ENCODE measurements at regions not wholly inside any gene's neighbourhood (a gene's known extent, or its start where the extent isn't known, plus 50 kb on each side); places are given as distances from the start of the nearest gene placed in this dataset.
"Not testable (repeated sequence)": the region's sequence is repeated elsewhere in the genome, so short reads cannot be mapped to it uniquely, and the experiment has no call there.

- H3K36me3 Mint-ChIP-seq: no peaks in the 10 kb centered on the region
- H3K27ac Mint-ChIP-seq: no peak overlapping the region
- ATAC-seq (no peak), DNase-seq (ENCODE audit: low spot score in 2 of 2) (no peak)
- H3K4me3 Mint-ChIP-seq: no peak overlapping the region
- no peaks in the 10 kb centered on the region for H3K4me1 Mint-ChIP-seq
- H3K9me3 Mint-ChIP-seq: no peaks in the 10 kb centered on the region
Observed at GRCh38 chr2:128605421-128605820, 286.8 kb upstream of the HS6ST1 start.

DNA sequence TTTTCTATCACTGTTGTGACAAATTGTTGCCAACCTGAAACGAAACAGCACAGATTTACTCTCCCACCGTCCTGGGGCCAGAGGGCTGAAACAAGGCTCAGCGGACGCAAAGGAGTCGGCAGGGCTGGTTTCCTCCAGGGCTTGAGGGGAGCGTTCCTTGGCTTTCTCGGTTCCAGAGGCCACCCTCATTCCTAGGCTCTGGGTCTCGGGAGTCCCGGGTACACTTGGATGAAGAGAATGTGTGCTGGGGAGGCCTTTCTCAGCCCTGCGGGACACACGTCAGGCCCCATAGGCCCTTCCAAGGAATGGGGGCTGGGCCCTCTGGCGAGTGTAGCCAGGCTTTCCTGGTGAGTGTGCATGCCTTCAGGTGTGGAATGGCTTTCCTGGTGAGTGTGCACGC, 287.3 kb upstream of the HS6ST1 start:
- Mint-ChIP-seq H3K4me1 (no peaks in the 10 kb centered on the region), H3K36me3 (no peaks in the 10 kb centered on the region), H3K4me3 (no peak overlapping the region), H3K27ac (no peak overlapping the region), H3K9me3 (no peaks in the 10 kb centered on the region)
- ATAC-seq: no peak
- DNase-seq (ENCODE audit: low spot score in 2 of 2): no peak

GRCh38 chr2:128606837-128607236, 288.2 kb upstream of the HS6ST1 start:
- Mint-ChIP-seq H3K36me3 (no peaks in the 10 kb centered on the region), H3K27ac (no peak overlapping the region), H3K9me3 (no peaks in the 10 kb centered on the region), H3K4me1 (no peaks in the 10 kb centered on the region), H3K4me3 (no peak overlapping the region)
- DNase-seq (ENCODE audit: low spot score in 2 of 2) (no peak), ATAC-seq (no peak)

DNA sequence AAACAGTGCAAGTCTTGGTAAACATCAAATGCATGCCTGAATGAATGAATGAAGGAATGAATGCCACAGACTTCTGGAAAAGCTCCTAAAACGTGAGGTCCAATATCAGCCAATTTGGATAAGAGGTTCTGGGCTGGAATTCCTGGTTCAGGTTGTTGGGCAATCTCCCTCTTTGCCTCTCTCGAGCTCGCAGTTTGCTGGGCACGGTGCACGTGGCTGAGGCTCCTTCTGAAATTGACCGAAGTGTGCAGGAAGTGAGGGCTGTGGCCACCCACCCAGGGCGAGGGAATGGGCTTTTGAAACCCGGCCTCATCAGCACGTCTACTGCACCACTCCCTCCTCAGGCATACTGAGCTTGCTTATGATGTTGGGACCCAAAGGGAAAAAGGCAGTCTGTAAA, 288.8 kb upstream of the HS6ST1 start:
- H3K4me1 Mint-ChIP-seq: no peaks in the 10 kb centered on the region
- no peaks in the 10 kb centered on the region for H3K9me3 Mint-ChIP-seq
- no peak overlapping the region for H3K4me3 Mint-ChIP-seq
- no peak for DNase-seq (ENCODE audit: low spot score in 2 of 2)
- H3K36me3 Mint-ChIP-seq: no peaks in the 10 kb centered on the region
- ATAC-seq: no peak
- H3K27ac Mint-ChIP-seq: no peak overlapping the region

DNA sequence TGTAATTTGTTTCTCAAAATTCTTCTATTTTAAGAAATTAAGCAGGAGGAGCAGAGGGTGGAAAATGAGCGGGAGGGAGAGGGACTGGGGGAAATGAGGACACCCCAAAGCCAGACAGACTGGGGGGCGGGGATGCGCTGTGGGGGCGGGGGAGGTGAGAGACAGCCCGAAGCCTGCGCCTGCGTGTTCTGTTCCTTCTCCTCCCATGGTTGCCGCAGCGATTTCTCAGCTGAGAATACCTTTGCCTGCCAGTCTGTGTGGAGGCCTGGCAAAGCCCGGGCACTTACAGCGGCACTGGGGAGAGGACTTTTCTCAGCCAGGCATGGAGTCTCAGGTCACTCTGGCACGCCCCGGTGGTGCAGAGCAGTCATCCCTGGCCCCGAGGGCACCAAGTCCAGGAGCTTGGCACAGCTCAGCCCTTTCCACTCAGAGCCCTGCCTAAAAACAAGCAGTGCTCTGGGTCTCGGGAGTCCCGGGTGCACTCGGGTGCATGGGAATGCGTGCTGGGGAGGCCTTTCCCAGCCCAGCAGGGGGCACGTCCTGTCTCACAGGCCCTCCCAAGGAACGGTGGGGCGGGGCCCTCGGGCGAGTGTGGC, 289.3 kb upstream of the HS6ST1 start:
- H3K36me3 Mint-ChIP-seq: no peaks in the 10 kb centered on the region
- no peaks in the 10 kb centered on the region for H3K4me1 Mint-ChIP-seq
- H3K27ac Mint-ChIP-seq: no peak overlapping the region
- DNase-seq (ENCODE audit: low spot score in 2 of 2) (no peak), ATAC-seq (no peak)
- H3K4me3 Mint-ChIP-seq: no peak overlapping the region
- no peaks in the 10 kb centered on the region for H3K9me3 Mint-ChIP-seq

GRCh38 chr2:128608921-128609880, 290.5 kb upstream of the HS6ST1 start:
- no peaks in the 10 kb centered on the region for H3K36me3 Mint-ChIP-seq
- no peaks in the 10 kb centered on the region for H3K4me1 Mint-ChIP-seq
- H3K9me3 Mint-ChIP-seq: no peaks in the 10 kb centered on the region
- DNase-seq (ENCODE audit: low spot score in 2 of 2): no peak
- H3K27ac Mint-ChIP-seq: no peak overlapping the region
- ATAC-seq: no peak
- no peak overlapping the region for H3K4me3 Mint-ChIP-seq

GRCh38 chr2:128610496-128610895, 291.8 kb upstream of the HS6ST1 start:
- Mint-ChIP-seq H3K36me3 (no peaks in the 10 kb centered on the region), H3K4me1 (no peaks in the 10 kb centered on the region), H3K9me3 (no peaks in the 10 kb centered on the region), H3K4me3 (no peak overlapping the region), H3K27ac (no peak overlapping the region)
- ATAC-seq: no peak
- DNase-seq (ENCODE audit: low spot score in 2 of 2): no peak

DNA sequence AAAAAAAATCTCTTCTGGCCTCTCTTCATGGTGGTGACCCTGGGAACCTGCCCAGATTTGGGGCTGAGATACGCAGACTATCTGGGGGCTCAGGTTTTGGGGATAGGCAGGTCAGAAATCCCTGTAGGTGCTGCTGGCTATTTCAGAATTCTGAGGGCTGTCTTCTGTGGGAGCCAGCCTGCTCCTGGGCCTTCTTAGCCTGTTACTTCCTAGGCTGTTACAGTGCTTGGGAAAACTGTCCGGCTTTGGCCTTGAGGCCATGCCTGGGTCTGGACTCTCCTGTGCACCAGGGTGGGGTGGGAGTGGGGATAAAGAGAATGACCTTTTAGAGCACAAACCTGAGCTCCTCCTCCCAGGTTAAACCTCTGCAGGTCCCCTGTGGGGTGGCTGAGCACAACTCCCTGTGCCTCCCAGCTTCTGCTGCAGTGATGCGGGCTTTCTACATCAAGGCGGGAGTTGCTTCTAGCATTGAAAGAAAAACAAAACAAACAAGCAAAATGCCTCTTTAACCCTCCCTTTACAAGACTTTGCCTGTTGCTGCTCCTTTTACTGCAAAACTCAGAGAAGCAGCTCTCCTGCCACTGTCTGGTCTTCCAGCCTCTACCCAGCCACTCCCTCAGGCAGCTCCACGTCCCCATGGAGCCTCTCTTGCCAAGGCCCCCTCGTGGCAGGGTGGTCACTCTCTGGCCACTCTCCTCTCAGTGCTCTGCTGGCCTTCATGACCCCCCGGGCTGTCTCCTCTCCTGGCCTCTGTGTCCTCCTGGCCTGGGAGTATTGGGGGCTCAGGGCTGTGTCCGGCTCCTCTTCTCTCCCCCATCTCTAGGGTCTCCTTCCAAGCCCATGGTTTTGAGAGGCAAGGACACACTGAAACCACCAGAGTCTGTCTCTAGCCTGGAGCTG, 293.0 kb upstream of the HS6ST1 start:
- no peak for DNase-seq (ENCODE audit: low spot score in 2 of 2)
- no peak for ATAC-seq
- no peaks in the 10 kb centered on the region for H3K4me1 Mint-ChIP-seq
- no peak overlapping the region for H3K27ac Mint-ChIP-seq
- H3K9me3 Mint-ChIP-seq: no peaks in the 10 kb centered on the region
- H3K4me3 Mint-ChIP-seq: no peak overlapping the region
- H3K36me3 Mint-ChIP-seq: no peaks in the 10 kb centered on the region

GRCh38 chr2:128612628-128613027, 294.0 kb upstream of the HS6ST1 start:
- Mint-ChIP-seq H3K36me3 (no peaks in the 10 kb centered on the region), H3K4me3 (no peak overlapping the region), H3K9me3 (no peaks in the 10 kb centered on the region), H3K27ac (no peak overlapping the region), H3K4me1 (no peaks in the 10 kb centered on the region)
- no peak for DNase-seq (ENCODE audit: low spot score in 2 of 2)
- ATAC-seq: no peak

- Mint-ChIP-seq H3K4me3 (no peak overlapping the region), H3K36me3 (no peaks in the 10 kb centered on the region), H3K4me1 (no peaks in the 10 kb centered on the region), H3K27ac (no peak overlapping the region), H3K9me3 (no peaks in the 10 kb centered on the region)
- ATAC-seq (no peak), DNase-seq (ENCODE audit: low spot score in 2 of 2) (no peak)
Observed at GRCh38 chr2:128613351-128613750, 294.7 kb upstream of the HS6ST1 start.

GRCh38 chr2:128613876-128614275, 295.2 kb upstream of the HS6ST1 start:
- ATAC-seq: no peak
- Mint-ChIP-seq H3K9me3 (no peaks in the 10 kb centered on the region), H3K36me3 (no peaks in the 10 kb centered on the region), H3K4me1 (no peaks in the 10 kb centered on the region), H3K27ac (no peak overlapping the region), H3K4me3 (no peak overlapping the region)
- DNase-seq (ENCODE audit: low spot score in 2 of 2): no peak

- H3K4me1 Mint-ChIP-seq; H3K9me3 Mint-ChIP-seq; H3K36me3 Mint-ChIP-seq; ATAC-seq; DNase-seq (ENCODE audit: low spot score in 2 of 2); H3K27ac Mint-ChIP-seq; H3K4me3 Mint-ChIP-seq: not testable (repeated sequence)
Observed at GRCh38 chr2:128614907-128615306, 296.2 kb upstream of the HS6ST1 start.

- H3K36me3 Mint-ChIP-seq: no peaks in the 10 kb centered on the region
- H3K4me3 Mint-ChIP-seq: no peak overlapping the region
- DNase-seq (ENCODE audit: low spot score in 2 of 2): no peak
- no peak for ATAC-seq
- no peaks in the 10 kb centered on the region for H3K9me3 Mint-ChIP-seq
- no peaks in the 10 kb centered on the region for H3K4me1 Mint-ChIP-seq
- no peak overlapping the region for H3K27ac Mint-ChIP-seq
Observed at GRCh38 chr2:128615571-128615970, 296.9 kb upstream of the HS6ST1 start.

- no peaks in the 10 kb centered on the region for H3K4me1 Mint-ChIP-seq
- H3K9me3 Mint-ChIP-seq: no peaks in the 10 kb centered on the region
- no peak overlapping the region for H3K4me3 Mint-ChIP-seq
- DNase-seq (ENCODE audit: low spot score in 2 of 2): no peak
- ATAC-seq: no peak
- no peak overlapping the region for H3K27ac Mint-ChIP-seq
- no peaks in the 10 kb centered on the region for H3K36me3 Mint-ChIP-seq
Observed at GRCh38 chr2:128617029-128617590, 298.4 kb upstream of the HS6ST1 start.

- H3K9me3 Mint-ChIP-seq: no peaks in the 10 kb centered on the region
- no peak overlapping the region for H3K27ac Mint-ChIP-seq
- H3K4me1 Mint-ChIP-seq: no peaks in the 10 kb centered on the region
- DNase-seq (ENCODE audit: low spot score in 2 of 2) (no peak), ATAC-seq (no peak)
- no peak overlapping the region for H3K4me3 Mint-ChIP-seq
- no peaks in the 10 kb centered on the region for H3K36me3 Mint-ChIP-seq
Observed at GRCh38 chr2:128617661-128618060, 299.0 kb upstream of the HS6ST1 start.

Measured in stimulated activated effector memory CD8-positive, alpha-beta T cell treated with anti-CD3 and anti-CD28 coated beads, Interleukin-12 subunit alpha, Interleukin-12 subunit beta, amount 100 ng/mL, for 72 hours (primary cell).